HG03060 (cell line): ENCODE measurements at regions not wholly inside any gene's neighbourhood (a gene's known extent, or its start where the extent isn't known, plus 50 kb on each side); places are given as distances from the start of the nearest gene placed in this dataset.
"Not testable (repeated sequence)": the region's sequence is repeated elsewhere in the genome, so short reads cannot be mapped to it uniquely, and the experiment has no call there.

Source experiments
- ATAC-seq: cut with Tn5 transposase; IDR thresholded peaks from one replicate; pipeline ENCODE4 v1.9.1; 2021; ENCODE audit warnings: low read depth, moderate number of reproducible peaks; ENCODE audit not compliant: unreplicated experiment

GRCh38 chr6:71007298-71007697 is 50.4 kb upstream of the B3GAT2 start:
- ATAC-seq, result not testable (repeated sequence)

- no peak for ATAC-seq
Observed at GRCh38 chr6:71011871-71012371, 55.1 kb upstream of the B3GAT2 start.

DNA sequence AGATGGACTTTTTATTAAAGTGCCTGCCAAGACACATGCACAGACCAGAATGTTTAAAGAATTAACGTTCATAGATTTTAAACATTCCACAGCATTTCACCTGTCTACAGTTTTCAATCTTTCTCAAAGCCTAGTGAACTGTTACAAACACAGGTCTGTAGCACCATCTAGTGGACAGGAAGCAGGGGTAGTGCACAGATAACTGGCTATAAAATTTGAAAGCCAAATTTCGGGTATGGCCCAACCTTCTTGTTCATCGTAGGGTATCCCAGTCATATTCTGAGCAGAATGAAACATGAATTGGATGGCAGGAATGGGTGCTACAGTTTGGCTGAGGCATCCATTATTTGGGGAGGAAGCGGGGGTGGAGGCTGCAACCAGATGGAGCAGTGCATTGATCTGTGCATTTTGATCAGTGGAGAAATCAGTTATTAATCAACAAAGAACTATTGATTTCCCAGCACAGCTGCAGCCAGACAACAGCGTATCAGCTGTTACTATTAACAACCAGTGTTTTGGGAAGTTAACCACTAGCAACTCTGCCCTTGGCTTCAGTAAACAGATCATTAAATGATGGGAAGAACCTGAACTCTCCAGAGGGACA is 56.1 kb upstream of the B3GAT2 start:
- peak; percentile 55 for ATAC-seq

DNA sequence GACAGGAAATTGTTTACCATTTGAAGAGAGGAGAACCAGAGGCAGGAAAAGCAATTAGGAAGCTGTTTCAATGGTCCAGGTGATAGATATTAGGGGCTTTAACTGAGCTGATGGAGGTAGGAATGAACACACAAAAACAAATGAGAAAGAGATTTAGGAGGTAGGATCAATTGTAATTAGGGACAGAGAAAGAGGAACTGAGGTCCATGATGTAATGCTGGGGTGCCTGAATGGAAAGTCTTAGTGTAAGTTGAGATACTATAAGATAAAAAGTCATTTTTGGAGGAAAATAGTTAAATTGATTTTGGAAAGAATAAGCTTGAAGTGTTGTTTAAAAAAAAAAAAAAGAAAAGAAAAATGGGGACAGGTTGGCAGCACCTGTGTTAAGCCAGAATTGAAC is 58.5 kb upstream of the B3GAT2 start:
- ATAC-seq, result no peak

- ATAC-seq, result no peak
Observed at GRCh38 chr6:71028236-71028876, 71.5 kb upstream of the B3GAT2 start.

GRCh38 chr6:71028877-71029252 is 72.0 kb upstream of the B3GAT2 start:
- ATAC-seq, result no peak

GRCh38 chr6:71029555-71029954 is 72.7 kb upstream of the B3GAT2 start:
- ATAC-seq, result no peak

DNA sequence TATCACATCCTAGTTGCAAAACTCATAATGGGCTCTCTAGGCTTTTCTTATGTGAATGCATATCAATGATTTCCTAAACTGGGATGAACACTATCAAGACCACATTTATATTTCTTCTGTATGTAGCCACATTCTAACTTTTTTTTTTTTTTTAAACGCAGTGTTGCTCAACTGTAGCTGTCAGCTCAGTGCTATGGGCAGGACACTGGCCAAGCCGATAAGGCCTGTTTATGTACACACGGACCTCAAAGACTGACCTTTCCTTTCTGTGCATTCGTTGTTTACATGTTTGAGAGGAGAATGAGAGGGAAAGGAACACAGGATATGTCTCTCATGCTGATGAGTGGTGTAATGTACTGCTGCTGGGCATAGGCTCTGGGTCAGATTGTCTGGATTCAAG is 75.1 kb upstream of the B3GAT2 start:
- no peak for ATAC-seq

DNA sequence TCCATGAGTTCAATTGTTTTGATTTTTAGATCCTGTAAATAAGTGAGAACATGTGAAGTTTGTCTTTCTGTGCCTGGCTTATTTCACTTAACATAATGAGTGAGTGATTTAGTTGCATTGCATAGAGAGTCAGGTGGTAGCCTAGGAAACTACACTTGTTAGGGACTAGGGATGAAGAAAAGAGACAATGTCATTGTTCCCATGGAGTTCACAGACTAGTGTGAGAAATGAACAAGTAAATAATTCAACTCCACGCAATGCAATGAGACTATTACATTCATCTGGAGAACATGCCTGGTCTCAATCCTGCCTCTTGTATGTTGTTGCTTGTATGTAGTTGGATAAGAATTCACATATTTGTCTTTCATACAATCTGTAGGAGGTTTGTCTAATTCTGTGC is 76.3 kb upstream of the B3GAT2 start:
- no peak for ATAC-seq

DNA sequence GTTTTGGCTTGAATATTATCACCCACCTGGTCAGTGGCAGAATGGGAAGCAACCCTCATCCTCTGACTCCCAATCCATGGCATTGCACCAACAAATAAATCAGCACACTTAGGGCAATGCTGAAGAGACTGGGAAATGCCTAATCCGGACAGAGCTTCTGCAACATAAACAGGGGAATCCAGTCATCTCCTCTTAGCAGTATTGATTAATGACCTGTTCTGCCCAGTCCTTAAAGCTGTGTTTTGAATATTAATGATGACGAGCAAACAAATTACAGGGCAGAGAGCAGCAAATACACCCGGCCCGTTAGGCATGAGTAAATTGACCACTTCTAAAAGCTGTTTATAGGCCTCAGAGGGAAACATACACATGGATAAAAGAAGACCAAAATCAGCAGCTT is 77.0 kb upstream of the B3GAT2 start:
- no peak for ATAC-seq

DNA sequence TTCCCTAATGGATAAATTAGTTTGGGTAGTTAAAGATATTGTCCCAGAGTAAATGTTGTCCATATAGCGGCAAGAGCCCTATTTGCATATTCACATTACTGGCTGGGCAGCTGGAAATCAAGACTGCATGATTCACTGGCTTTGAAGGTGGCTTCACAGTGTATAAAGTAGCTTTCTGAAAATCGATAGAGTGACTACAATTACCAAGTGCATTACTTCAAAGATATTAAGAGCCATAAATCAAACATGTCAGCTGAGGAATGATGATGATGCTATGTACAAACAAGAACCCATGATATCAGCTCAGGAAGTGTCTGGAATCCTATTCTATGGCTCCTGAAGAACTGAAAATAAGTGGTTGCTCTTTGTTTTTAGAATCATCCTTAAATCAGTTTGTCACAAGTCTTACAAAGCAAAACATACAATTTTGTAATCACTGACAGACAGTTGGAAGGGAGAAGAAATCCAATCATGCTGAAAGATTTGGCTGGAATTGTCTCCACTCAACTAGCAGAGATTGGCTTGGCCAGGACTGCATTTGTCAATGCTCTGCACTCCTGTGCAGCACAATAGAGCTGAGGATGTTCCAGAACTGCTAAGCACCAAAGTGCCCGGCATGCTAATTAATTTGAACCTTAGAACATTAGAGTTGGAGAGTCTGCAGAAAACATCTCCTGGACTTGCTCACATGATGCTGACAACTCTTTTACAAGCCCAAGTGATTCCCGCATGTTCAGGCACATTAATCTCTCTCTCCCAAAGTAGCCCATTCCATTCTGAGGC is 77.9 kb upstream of the B3GAT2 start:
- no peak for ATAC-seq

- ATAC-seq, result no peak
Observed at GRCh38 chr6:71035871-71036270, 79.0 kb upstream of the B3GAT2 start.

GRCh38 chr6:71038711-71039344 is 82.0 kb upstream of the B3GAT2 start:
- ATAC-seq, result no peak

DNA sequence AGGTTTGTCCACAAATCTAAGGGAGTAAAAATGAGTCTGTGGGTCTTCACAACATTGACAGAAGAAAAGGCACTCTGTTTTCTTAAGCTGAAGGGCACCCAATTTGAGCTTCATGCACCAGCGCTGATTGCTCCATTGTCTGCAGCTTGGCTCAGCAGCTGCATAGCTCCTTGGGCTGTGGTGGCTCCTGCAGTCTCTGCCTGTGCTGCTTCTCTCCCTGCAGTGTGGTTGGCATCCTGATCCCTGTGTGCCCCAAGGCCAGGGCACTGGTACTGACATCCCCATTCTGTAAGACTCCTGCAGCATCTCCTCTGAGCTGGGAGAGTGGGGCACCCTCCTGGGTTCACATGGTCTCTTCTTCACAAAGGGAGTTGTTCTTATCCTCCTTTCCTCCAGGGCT is 83.2 kb upstream of the B3GAT2 start:
- no peak for ATAC-seq

DNA sequence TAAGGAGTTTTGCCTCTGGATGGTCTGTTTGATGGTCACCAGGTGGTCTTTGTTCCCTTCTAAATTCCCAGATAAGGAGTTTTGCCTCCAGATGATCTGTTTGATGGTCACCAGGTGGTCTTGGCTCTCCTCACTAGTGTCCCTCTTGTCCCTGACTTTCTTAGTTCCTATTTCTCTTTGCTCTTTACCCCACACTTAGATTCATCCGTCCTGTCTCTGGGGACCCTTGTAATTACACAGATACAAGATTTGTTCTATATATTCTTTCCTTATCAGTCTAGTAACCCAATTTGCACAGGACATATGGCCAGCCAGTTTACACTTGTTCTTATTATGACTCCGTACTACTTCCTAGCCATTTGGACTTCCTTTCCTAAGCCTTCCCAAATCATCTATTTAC is 84.0 kb upstream of the B3GAT2 start:
- ATAC-seq, result no peak

GRCh38 chr6:71043902-71044301 is 87.0 kb upstream of the B3GAT2 start:
- ATAC-seq, result no peak

GRCh38 chr6:71044753-71045152 is 87.9 kb upstream of the B3GAT2 start:
- no peak for ATAC-seq

DNA sequence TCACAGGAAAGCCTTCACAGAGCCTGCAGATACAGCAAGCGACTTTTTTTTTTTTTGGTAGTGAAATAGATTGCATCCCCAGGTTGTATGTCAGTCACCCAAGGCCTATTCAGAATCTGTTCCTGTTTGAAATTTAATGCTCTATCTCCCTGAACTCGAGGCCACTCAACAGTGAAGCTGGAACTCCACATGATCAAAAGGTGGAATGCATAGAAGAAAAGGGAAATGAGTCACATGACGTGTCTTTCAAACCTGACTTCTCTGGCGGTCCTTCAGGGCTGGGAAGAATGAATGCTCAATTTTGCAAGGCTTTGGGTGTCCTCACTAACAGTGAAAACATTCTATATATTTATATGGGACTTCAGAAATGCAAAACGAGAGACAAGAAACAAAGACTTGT is 88.4 kb upstream of the B3GAT2 start:
- no peak for ATAC-seq

DNA sequence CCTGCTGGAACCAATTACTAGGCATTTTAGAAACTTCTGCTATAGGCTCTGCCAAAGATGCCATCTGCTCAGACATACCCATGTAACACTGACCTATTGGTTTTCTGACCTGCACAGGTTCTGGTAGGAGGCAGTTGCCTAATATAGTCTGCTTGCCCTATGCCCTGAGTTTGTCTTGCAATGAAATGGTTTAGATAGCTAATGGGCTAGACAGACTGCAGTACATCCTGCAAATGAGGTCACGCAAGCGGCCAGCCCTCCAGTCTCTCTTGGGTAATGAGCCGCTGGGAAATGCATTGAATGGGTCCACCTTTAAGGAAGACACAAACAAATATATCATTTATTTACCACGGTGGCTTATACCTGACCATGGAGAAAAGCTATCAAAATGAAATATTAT is 90.6 kb upstream of the B3GAT2 start:
- no peak for ATAC-seq

GRCh38 chr6:71048320-71049164 is 91.7 kb upstream of the B3GAT2 start:
- no peak for ATAC-seq
